Fibroblast of the aortic adventitia (primary cell): ENCODE measurements at regions not wholly inside any gene's neighbourhood (a gene's known extent, or its start where the extent isn't known, plus 50 kb on each side); places are given as distances from the start of the nearest gene placed in this dataset.

Experiments used
- DNase-seq: peaks from one replicate; pipeline ENCODE4 v3.0.0-alpha.2; 2010; ENCODE audit warnings: low read depth
- H3K4me3 ChIP-seq: 2 replicates; pipeline ENCODE4 v1.5.1; 2011; ENCODE audit warnings: low read depth, mild to moderate bottlenecking, control low read depth, low read length, moderate library complexity
- TF ChIP-seq, protein P1 (sequence below): IDR thresholded peaks from 2 replicates; pipeline ENCODE4 v1.5.1; 2011; ENCODE audit warnings: mild to moderate bottlenecking, low read length, control low read depth, inconsistent platforms; ENCODE audit not compliant: insufficient read depth

DNA sequence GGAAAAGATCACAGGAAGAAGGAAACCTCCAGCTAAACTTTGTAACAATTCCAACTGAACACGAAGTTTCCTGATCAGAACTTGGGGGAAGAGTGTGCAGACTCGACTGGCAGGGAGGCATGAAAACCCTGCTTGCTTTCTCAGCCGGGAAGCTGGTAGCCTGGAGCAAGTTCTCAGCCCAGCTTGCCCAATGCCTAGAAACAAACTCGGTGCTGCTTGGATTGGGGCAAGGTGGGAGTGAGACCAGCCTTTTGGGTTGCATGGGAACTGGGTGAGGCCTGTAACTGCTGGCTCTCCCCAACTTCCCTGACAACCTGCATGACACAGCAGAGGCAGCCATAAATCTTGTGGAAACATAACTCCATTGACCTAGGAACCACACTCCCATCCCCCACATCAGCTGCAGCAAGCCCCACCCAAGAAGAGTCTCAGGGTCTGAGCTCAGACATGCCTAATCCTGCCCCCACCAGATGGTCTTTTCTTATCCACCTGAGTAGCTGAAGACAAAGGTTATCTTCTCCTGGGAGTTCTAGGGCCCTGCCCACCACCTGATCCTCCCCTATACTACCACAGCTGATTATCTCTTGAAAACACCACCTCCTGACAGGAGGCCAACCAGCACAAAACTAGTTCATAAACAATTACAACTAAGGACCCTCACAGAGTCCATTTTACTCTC, 1859.7 kb upstream of the CELF4 start:
- H3K4me3 ChIP-seq: no peak overlapping the region

DNA sequence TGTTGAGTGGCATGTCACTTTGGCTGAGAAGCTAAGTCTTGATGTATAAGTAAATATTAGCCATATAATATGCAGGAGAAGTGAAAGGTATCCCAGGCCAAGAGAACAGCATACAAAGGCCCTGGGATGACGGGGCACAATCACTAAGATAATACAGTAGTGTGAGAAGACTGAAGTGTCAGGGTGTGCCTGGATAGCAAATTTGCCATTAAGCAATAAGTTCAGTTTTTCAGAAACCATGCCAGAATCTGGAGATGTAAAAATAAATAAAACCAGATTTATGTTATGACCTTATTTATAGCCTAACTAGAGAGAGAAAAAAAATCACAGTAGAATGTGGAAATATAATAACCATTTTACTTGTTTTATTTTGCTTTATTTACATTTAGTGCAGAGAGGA, 1858.7 kb upstream of the CELF4 start:
- no peak overlapping the region for H3K4me3 ChIP-seq
- TF ChIP-seq, protein P1, sequence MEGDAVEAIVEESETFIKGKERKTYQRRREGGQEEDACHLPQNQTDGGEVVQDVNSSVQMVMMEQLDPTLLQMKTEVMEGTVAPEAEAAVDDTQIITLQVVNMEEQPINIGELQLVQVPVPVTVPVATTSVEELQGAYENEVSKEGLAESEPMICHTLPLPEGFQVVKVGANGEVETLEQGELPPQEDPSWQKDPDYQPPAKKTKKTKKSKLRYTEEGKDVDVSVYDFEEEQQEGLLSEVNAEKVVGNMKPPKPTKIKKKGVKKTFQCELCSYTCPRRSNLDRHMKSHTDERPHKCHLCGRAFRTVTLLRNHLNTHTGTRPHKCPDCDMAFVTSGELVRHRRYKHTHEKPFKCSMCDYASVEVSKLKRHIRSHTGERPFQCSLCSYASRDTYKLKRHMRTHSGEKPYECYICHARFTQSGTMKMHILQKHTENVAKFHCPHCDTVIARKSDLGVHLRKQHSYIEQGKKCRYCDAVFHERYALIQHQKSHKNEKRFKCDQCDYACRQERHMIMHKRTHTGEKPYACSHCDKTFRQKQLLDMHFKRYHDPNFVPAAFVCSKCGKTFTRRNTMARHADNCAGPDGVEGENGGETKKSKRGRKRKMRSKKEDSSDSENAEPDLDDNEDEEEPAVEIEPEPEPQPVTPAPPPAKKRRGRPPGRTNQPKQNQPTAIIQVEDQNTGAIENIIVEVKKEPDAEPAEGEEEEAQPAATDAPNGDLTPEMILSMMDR: no peak
- peak; percentile 3 for DNase-seq

More for the DNA sequence above, 1859.7 kb upstream of the CELF4 start:
- DNase-seq: no peak
- TF ChIP-seq, protein P1: no peak

DNA sequence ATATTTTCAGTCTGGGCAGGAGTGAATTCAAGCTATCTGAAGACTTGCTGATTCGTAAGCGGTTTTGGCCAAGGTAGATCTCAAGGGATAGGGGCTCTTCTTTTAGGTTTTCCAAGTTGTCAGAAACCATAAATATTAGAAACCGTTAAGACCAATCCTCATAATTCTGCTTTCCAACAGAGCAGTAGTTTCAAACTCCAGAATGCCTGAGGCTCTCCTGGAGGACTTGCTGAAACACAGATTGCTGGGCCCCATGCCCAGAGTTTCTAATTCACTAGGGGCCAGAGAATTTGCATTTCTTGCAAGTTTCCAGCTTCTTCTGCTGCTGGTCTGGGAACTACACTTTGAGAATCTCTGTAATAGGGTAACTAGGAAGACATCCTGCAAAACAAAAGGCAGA, 1855.7 kb upstream of the CELF4 start:
- TF ChIP-seq, protein P1: no peak
- peak; percentile 2 for DNase-seq
- H3K4me3 ChIP-seq: no peak overlapping the region

DNA sequence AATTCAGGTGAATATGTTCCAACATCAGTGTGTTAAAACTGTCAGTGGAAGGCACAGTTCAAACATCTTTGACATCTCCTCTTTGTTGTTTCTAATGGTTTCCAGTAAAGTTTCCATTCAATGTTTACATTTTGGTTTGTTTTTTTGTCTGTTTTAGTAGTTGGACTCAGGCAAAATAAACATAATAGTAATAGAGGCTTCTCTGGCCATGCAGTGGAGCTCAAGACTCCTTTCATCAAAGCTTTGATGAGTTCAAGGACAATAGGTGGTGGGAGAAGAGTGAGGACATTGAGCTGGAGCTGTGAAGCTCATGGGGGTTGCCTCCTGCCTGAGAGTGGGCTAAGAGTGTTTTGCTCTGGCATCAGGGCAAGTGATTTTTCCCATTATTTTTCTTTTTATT, 1853.7 kb upstream of the CELF4 start:
- TF ChIP-seq, protein P1: no peak
- no peak overlapping the region for H3K4me3 ChIP-seq
- DNase-seq: no peak

DNA sequence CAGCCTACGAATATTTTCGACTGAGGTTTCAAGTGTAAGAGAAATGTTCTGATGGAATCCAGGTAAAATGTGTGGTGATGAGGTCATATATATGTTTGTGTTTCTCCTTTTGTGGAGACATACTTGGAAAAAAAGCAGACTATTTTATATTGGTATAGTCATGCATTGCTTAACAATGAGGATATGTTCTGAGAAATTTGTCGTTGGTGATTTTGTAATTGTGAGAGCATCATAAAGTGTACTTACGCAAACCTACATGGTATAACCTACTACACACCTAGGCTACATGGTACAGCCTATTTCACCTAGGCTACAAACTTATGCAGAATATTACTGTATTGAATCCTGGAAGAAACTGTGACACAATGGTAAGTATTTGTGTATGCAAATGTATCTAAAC, 1849.9 kb upstream of the CELF4 start:
- no peak for DNase-seq
- no peak overlapping the region for H3K4me3 ChIP-seq
- TF ChIP-seq, protein P1: no peak

DNA sequence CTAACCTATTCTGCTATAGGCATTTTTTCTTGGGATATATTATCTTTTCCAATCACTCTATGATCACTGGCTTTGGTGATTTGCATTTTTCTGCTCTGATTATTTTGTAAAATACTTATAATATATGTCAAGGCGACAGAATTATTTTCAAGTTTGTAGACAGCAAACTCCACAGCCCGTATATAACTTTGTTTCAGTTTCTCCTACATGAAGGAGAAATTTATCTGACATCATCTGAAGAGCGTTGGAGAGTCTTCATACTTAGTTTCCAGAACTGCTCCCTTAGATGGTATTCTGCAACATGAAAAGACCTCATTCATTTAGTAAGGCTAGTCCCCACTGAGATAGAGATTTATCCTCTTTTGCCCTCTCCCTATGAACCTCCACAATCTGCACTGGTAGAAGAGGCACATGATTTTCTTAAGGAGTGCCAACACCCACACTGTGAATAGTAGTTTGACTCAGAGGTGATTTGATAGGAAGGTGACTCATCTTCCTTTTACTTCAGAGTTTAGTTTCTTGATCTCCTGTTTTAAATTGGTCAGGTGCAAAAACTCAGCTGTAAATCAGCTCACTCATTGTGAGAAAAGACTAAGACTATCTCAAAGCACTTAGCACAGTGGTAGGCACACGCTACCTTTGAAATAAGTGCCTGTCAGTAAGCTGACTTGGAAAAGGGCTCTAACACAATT, 1848.6 kb upstream of the CELF4 start:
- TF ChIP-seq, protein P1: no peak
- DNase-seq: peak; percentile 35
- H3K4me3 ChIP-seq: no peak overlapping the region

DNA sequence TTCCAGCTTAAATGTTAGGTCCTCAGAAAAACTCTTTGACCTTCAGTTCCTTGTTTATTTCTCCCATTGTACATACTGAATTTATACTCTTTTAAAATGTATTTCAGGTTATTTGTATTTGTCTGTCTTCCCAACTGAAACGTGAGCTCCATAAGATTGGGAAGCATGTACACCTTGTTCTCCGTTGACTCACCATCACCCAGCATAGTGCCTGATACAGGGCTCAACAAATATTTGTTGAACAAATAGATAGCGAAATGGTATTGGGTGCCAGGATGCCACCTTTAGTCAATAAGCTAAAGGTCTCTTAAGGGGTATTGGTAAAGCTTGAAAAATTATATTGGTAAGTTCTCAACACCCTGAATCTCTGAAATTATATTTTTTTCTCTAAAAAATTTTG, 1841.3 kb upstream of the CELF4 start:
- TF ChIP-seq, protein P1: no peak
- H3K4me3 ChIP-seq: no peak overlapping the region
- no peak for DNase-seq
